Hematopoietic multipotent progenitor cell treated with erythropoietin and hydrocortisone succinate and interleukin-3 and kit ligand, for 6 days (in vitro differentiated cells): ENCODE measurements at regions not wholly inside any gene's neighbourhood (a gene's known extent, or its start where the extent isn't known, plus 50 kb on each side); places are given as distances from the start of the nearest gene placed in this dataset.

Experiments
- DNase-seq: peaks from one replicate; pipeline ENCODE4 v3.0.0-alpha.2; 2015

- DNase-seq = no peak
Measured at GRCh38 chr4:84441758-84442377, 57.2 kb downstream of the NKX6-1 start.

DNA sequence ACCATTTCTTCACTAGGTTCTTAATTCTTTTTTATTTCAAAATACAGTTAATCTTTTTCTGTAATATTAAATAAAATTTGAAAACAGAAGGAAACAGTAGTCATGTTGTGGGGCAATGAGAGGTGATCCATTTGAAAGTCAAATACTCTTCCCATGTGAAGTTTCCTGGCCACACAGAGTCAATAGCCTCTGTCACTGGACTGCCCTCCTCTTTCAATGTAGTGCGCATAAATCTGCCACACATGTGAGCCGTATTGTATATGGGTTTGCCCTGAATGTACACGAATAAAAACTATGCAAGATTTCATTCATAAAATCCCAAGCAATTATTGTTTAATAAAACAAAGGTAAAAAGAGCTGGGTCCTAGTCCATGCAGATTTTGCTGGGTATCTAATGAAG lies 59.1 kb downstream of the NKX6-1 start:
- no peak for DNase-seq

DNA sequence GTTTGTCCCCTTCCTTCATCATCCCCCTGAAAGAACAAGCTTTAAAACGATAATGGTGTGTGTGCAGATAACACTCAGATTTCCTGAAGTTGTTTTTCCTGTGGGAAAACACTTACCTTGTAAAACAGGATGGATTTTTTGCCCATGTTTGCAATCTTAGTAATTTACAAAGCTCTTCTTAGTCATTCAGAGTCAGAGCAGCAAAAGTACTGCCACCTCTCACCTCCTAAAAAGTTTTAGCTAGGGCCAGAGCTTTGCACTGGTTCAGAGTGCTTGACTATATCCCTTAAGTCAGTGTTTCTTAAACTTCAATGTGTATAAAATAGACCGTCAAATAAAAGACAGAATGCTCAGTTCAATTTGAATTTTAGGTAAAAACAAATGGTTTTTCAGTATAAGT lies 62.3 kb downstream of the NKX6-1 start:
- no peak for DNase-seq

GRCh38 chr4:84434344-84434743 lies 64.7 kb downstream of the NKX6-1 start:
- DNase-seq = no peak

- DNase-seq = no peak
Measured at GRCh38 chr4:84433633-84434222, 65.4 kb downstream of the NKX6-1 start.

DNA sequence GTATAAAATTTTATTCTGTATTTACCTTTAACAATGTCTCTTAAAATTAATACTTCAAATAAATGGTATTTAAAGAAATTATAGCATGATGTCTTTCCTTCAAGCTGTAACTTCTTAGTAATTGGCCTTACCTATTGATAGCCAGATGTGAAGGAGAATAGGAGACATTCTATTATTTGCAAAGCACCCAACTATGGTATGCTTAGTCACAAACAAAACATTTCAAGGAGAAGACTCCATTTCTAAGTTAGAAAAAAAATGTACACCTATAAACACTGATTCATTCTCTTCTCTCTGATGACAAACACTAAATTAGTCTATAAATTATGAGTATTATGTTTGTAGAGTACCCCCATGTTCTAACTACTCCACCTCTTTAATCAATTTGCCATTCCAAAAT lies 66.4 kb downstream of the NKX6-1 start:
- no peak for DNase-seq

DNA sequence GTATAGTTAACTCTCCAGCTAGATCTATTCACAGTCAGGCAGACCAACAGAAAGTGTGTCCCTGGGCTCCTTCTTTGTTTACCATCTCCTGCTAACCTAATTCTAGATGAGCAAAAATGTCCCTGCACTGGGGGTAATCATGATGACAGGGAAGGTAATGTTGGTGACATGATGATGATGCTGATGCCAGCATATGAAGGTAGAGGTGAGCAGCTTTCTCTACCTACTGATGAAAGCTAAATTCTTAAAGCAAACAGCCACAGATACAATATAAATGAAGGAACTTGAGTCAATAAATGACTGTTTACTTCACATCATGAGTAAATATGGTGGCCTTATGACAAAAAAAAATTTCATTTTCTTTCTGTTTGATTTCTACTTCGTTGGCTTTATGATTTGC lies 78.5 kb downstream of the NKX6-1 start:
- DNase-seq = no peak

GRCh38 chr4:84419201-84419600 lies 79.9 kb downstream of the NKX6-1 start:
- no peak for DNase-seq

GRCh38 chr4:84417997-84418709 lies 80.9 kb downstream of the NKX6-1 start:
- no peak for DNase-seq

DNA sequence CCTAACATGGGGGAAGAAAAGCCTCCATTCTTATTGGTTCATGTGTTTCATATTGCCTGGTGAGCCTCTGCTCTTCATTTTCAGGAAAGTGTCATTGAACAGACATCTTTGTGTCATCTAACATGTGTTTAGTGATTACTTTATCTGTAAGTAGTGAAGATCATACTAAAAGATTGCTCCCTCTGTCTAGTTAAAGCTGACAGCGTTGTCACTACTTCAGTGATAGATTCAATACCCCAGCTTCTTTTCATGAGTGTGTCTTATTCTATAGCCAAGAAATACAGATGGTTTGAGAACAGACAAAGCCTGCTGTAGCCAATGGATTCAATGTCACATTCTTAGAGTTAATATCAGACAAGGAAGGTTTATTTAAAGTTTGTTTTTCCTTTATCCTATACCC lies 85.1 kb downstream of the NKX6-1 start:
- no peak for DNase-seq

- DNase-seq = no peak
Measured at GRCh38 chr4:84413480-84413879, 85.6 kb downstream of the NKX6-1 start.

- no peak for DNase-seq
Measured at GRCh38 chr4:84412062-84412461, 87.0 kb downstream of the NKX6-1 start.

- no peak for DNase-seq
Measured at GRCh38 chr4:84407554-84408407, 91.3 kb downstream of the NKX6-1 start.

- DNase-seq = no peak
Measured at GRCh38 chr4:84403656-84404055, 95.4 kb downstream of the NKX6-1 start.

DNA sequence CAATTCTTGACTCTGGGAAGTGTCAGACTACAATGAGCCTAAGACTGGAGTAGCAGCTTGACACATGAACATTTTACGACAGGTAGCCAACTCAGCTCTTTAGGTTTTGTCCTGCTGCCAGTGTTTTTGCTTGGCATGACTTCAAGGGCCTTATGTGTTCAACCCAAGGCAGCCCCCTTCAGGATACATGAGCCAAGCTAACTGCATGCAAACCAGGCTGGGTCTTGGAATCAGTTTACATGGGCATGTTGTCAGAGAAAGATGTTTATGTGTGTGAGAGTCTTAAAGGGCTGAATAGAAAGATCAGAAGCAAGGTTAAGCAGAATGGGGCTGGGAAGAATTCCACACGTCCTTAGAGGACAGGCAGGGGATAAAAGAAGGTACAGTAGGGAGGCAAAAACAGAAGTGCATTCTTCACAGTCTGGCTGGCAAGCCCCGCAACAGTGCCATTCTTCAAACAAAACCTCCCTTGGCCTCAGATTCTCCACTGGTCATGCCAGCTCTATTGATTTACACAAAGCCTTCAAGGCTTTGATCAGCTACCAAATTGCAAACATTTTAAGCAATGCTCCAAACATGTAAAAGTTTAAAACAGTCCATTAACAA lies 97.3 kb downstream of the NKX6-1 start:
- DNase-seq = no peak

DNA sequence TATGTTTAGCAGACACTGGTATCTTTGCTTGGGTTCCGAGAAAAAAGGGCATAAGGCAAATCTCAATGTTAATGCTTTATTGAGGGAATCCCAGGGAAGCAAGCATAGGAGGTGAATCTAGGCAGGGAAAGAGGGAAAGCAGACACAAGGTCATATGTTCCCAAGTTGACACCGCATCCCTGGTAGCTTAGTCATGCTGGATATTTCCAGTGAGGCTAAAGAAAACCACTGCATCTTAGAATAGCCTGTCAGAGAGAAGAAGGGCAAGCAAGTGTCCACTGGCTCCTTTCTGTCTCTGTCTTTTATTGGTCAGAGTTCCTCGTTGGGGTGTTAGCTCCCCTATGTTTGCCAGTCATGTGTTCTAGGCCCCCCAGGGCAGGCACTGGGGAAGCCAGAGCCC lies 104.7 kb downstream of the NKX6-1 start:
- DNase-seq = no peak

- no peak for DNase-seq
Measured at GRCh38 chr4:84392951-84393590, 106.0 kb downstream of the NKX6-1 start.

DNA sequence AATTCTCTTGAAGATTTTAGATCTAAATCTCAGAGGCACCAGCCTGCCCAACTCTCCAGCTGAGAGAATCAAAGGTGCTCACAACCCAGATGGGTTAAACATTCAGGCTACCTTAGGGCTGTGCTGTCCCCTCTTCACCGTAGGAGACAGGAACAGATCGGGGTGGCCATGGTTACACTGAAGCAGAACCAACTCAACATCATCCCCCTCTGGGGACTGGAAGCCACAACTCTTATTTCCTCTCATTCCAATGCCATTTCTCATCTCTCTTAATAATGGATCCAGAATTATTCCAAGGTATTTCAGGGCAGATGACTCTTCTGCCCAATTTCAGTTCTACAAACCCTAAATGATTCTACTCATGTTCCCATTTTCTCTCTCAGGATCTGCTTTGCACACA lies 109.7 kb downstream of the NKX6-1 start:
- no peak for DNase-seq

DNA sequence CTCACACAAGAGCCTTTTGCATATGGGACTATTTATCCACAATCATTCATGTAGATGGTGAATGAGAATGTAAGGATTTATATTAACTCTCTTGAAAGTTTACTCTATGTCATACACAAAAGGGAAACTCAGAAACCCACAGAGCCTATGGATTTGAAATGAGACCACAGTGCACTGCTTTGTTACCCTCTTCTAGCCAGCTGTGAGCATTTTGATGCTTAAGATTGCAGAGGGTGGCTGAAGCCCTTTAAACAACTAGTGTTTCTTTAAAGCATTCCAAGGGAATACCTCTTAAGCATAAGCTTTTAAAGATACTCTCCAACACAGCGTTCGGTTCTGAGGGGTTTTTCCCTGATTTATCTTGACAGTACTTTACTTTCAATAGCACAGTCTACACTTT lies 113.9 kb downstream of the NKX6-1 start:
- no peak for DNase-seq

GRCh38 chr4:84384801-84385200 lies 114.3 kb downstream of the NKX6-1 start:
- no peak for DNase-seq

DNA sequence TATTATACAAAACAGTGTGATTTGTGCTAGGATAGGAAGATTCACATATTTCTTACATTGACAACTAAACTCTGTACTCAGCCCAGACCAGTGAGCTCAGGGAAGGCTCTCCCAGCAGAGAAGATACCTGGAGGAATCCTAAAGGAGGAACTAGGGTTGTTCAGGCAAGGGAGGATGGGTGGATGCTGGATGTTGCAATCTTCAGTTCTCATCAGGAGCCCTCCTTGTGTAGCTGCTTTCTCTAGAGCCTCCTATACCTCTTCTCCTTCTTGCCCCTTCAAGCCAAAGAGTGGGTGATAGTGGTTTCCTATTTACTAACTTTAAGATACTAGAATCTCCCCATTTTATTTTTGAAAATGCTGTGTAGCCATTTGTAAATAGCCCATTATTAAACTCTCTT lies 117.3 kb downstream of the NKX6-1 start:
- DNase-seq = no peak

DNA sequence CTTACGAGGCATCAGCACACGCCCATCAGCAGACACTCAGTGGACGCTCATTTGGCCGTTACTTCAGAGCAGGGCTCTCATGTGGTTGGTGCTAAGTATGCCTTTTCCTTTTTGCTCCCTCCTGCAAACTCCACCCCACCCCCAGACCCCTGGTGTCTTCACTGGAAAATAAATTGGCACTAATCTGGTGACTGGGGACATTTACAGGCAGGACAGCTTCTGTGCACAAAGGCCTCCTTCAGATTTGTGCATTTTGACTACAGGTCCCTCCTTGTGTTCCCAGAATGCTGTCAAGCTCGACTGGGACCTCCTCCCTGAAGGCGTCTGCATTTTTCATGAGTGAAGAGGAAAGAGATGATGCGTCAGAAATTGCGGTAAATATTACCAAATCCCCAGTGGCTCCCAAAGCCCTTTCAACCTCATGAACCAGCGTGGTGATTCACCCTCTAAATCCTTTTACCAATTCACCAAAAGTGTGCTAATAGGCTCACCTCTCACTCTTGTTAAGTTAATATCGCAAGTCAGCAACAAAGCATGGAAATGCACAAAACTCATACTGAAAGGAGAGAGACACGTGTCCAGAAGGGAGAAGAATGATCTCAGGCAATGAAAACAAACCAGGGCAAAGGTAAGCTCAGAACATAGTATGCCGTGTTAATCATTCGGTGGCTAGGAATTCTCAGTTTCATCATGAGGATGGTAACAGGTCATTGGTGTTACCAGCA lies 119.0 kb downstream of the NKX6-1 start:
- no peak for DNase-seq
